Activated naive CD4-positive, alpha-beta T cell treated with anti-CD3 and anti-CD28 coated beads for 36 hours (primary cell): ENCODE measurements at regions not wholly inside any gene's neighbourhood (a gene's known extent, or its start where the extent isn't known, plus 50 kb on each side); places are given as distances from the start of the nearest gene placed in this dataset.
"Not testable (repeated sequence)": the region's sequence is repeated elsewhere in the genome, so short reads cannot be mapped to it uniquely, and the experiment has no call there.

Experiments
- CTCF ChIA-PET: fragments of 350-600 bp; sonication (Branson Sonifier 250); formaldehyde crosslinking; loops from one replicate; lab custom pipeline; 2021; ENCODE audit warnings: antibody characterized with exemption; lab: Charles Lee
- DNase-seq: peaks from one replicate; pipeline ENCODE4 v3.0.0-alpha.2; 2020
- H3K27ac Mint-ChIP-seq: one replicate; pipeline ENCODE4 v1.8.0; 2021; ENCODE audit warnings: mild to moderate bottlenecking, mixed read lengths
- H3K27me3 Mint-ChIP-seq: one replicate; pipeline ENCODE4 v1.8.0; 2021; ENCODE audit warnings: low read depth, mixed read lengths
- H3K36me3 Mint-ChIP-seq: one replicate; pipeline ENCODE4 v1.8.0; 2021; ENCODE audit warnings: low read depth, mixed read lengths
- H3K4me1 Mint-ChIP-seq: one replicate; pipeline ENCODE4 v1.8.0; 2021; ENCODE audit warnings: low read depth, mixed read lengths
- H3K4me3 Mint-ChIP-seq: one replicate; pipeline ENCODE4 v1.8.0; 2021; ENCODE audit warnings: mild to moderate bottlenecking, moderate library complexity, mixed read lengths
- H3K9me3 Mint-ChIP-seq: one replicate; pipeline ENCODE4 v1.8.0; 2021; ENCODE audit warnings: mixed read lengths
- intact Hi-C: fragments of 100-400 bp; cut with micrococcal nuclease; formaldehyde crosslinking; loops from one replicate; pipeline ENCODE4 v1.15.1; 2023

GRCh38 chr7:84912018-84912417 lies 274.8 kb downstream of the SEMA3D start:
- no peak for DNase-seq
- Mint-ChIP-seq H3K27me3 (peaks cover 2% of the 10 kb centered on the region), H3K36me3 (no peaks in the 10 kb centered on the region), H3K4me3 (no peak overlapping the region), H3K4me1 (no peaks in the 10 kb centered on the region), H3K9me3 (no peaks in the 10 kb centered on the region), H3K27ac (no peak overlapping the region)
- CTCF ChIA-PET: no interaction called here
- intact Hi-C loops: loop anchor here (5.0 kb wide), 1 partner anchor 110 kb away; no protein-coding TSS in a partner anchor

DNA sequence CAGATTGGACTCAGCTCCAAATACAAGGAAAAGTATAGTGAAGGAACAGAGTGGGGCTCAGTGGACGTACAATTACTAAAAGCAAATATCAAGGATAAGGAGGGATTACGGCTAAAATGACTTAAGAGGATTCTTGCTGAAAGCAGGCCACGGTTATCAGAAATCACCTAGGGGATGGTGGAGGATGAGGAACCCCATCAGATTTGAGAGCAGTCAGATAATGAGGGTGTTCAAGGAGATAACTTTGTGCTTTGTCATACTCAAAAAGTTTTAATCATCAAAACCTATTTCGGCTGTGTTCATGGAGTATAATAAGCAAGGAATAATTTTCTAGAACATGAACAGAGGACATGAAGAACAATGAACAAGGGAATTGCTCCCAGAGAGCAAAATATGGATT lies 275.8 kb downstream of the SEMA3D start:
- intact Hi-C loops: loop anchor here (5.0 kb wide), 1 partner anchor 111 kb away; no protein-coding TSS in a partner anchor
- no peak overlapping the region for H3K27ac Mint-ChIP-seq
- no peak overlapping the region for H3K4me3 Mint-ChIP-seq
- CTCF ChIA-PET: no interaction called here
- H3K27me3 Mint-ChIP-seq: peaks cover 2% of the 10 kb centered on the region
- no peaks in the 10 kb centered on the region for H3K4me1 Mint-ChIP-seq
- no peaks in the 10 kb centered on the region for H3K9me3 Mint-ChIP-seq
- no peaks in the 10 kb centered on the region for H3K36me3 Mint-ChIP-seq
- no peak for DNase-seq

- intact Hi-C loops: loop anchor here (5.0 kb wide), 1 partner anchor 112 kb away; no protein-coding TSS in a partner anchor
- H3K4me3 Mint-ChIP-seq, H3K9me3 Mint-ChIP-seq, DNase-seq, CTCF ChIA-PET, H3K36me3 Mint-ChIP-seq, H3K4me1 Mint-ChIP-seq, H3K27me3 Mint-ChIP-seq, H3K27ac Mint-ChIP-seq: not testable (repeated sequence)
Measured at GRCh38 chr7:84910322-84910721, 276.5 kb downstream of the SEMA3D start.

DNA sequence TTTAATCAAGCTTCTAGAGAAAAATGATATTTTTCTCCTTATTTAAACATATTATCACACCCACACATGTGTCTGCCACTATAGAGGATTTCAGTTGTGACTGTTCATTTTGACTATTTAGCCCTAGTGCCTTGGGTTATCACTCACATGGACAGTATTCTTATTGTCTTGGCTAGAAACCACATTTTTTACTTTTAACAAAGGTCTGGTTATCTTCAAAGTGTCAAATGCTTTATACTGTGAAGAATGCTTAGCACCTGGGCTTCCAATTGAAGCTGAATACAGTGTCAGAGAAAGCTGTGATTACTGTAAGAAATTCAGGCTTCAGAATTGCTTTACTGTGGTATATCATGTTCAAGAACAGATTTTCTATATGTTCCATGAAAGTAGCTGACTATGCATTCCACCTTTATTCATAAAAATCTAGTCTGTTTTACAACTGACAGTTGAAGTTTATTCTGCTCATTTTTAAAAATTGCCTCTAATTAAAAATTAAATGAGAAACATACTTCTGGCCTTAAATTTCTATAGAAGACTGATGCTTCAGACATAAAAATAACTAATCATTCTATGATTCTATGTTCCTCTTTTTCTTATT lies 278.6 kb downstream of the SEMA3D start:
- H3K4me3 Mint-ChIP-seq: no peak overlapping the region
- H3K27me3 Mint-ChIP-seq: peaks cover 2% of the 10 kb centered on the region
- H3K4me1 Mint-ChIP-seq: no peaks in the 10 kb centered on the region
- H3K9me3 Mint-ChIP-seq: peaks cover 2% of the 10 kb centered on the region
- no peak overlapping the region for H3K27ac Mint-ChIP-seq
- CTCF ChIA-PET: no interaction called here
- intact Hi-C loops: no loop called here
- DNase-seq: no peak
- H3K36me3 Mint-ChIP-seq: no peaks in the 10 kb centered on the region

DNA sequence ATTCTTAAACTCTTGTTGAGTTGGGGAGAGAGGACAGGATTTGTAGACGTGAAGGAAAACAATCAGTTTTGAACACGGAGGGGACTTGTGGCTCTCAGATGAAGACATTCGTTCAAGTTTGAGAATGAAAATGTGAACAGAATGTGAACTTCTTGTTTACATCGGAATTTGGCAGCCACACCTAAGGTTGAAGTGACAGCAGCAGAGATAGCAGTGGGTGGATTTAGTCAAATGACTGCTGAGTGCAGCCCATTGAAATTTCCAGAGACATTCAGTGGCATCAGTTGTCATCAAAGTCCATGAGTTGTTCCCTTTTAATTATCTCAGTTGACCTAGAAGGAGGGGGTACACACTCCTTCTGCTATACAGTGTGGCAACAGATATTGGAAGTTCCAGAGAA lies 280.0 kb downstream of the SEMA3D start:
- peaks cover 2% of the 10 kb centered on the region for H3K27me3 Mint-ChIP-seq
- DNase-seq: no peak
- H3K27ac Mint-ChIP-seq: no peak overlapping the region
- H3K4me3 Mint-ChIP-seq: no peak overlapping the region
- peaks cover 2% of the 10 kb centered on the region for H3K9me3 Mint-ChIP-seq
- H3K4me1 Mint-ChIP-seq: no peaks in the 10 kb centered on the region
- CTCF ChIA-PET: no interaction called here
- no peaks in the 10 kb centered on the region for H3K36me3 Mint-ChIP-seq
- intact Hi-C loops: no loop called here

- intact Hi-C loops: no loop called here
- no peaks in the 10 kb centered on the region for H3K4me1 Mint-ChIP-seq
- no peaks in the 10 kb centered on the region for H3K36me3 Mint-ChIP-seq
- DNase-seq: no peak
- no peak overlapping the region for H3K4me3 Mint-ChIP-seq
- CTCF ChIA-PET: interaction anchor here (0.6 kb wide), 1 partner anchor 659 kb away, joined by 3 read pairs; no protein-coding TSS in a partner anchor
- H3K9me3 Mint-ChIP-seq: peaks cover 2% of the 10 kb centered on the region
- H3K27me3 Mint-ChIP-seq: peaks cover 2% of the 10 kb centered on the region
- no peak overlapping the region for H3K27ac Mint-ChIP-seq
Measured at GRCh38 chr7:84904561-84904960, 282.3 kb downstream of the SEMA3D start.

- intact Hi-C loops: no loop called here
Measured at GRCh38 chr7:84901366-84901765, 285.5 kb downstream of the SEMA3D start.

GRCh38 chr7:84900215-84900614 lies 286.6 kb downstream of the SEMA3D start:
- no peaks in the 10 kb centered on the region for H3K27me3 Mint-ChIP-seq
- no peak overlapping the region for H3K4me3 Mint-ChIP-seq
- H3K4me1 Mint-ChIP-seq: no peaks in the 10 kb centered on the region
- H3K9me3 Mint-ChIP-seq: peaks cover 2% of the 10 kb centered on the region
- intact Hi-C loops: no loop called here
- CTCF ChIA-PET: no interaction called here
- H3K36me3 Mint-ChIP-seq: no peaks in the 10 kb centered on the region
- no peak overlapping the region for H3K27ac Mint-ChIP-seq
- DNase-seq: no peak

More at GRCh38 chr7:84901366-84901765, 285.5 kb downstream of the SEMA3D start:
- no peak overlapping the region for H3K4me3 Mint-ChIP-seq
- DNase-seq: no peak
- no peaks in the 10 kb centered on the region for H3K4me1 Mint-ChIP-seq
- H3K27me3 Mint-ChIP-seq: no peaks in the 10 kb centered on the region
- CTCF ChIA-PET: no interaction called here
- H3K36me3 Mint-ChIP-seq: no peaks in the 10 kb centered on the region
- no peak overlapping the region for H3K27ac Mint-ChIP-seq
- peaks cover 2% of the 10 kb centered on the region for H3K9me3 Mint-ChIP-seq

DNA sequence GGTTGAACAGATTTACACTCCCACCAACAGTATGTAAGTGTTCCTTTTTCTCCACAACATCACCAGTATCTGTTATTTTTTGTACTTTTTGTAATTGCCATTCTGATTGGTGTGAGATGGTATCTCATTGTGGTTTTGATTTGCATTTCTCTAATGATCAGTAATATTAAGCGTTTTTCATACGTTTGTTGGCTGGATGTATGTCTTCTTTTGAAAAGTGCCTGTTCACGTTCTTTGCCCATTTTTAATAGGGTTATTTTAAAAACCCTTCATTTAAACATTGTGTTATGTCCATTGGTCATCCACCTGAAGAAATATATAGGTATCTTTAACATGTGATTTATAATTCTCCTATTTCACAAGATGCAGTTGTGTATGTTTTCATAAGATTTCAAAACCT lies 291.3 kb downstream of the SEMA3D start:
- no peaks in the 10 kb centered on the region for H3K27me3 Mint-ChIP-seq
- H3K4me1 Mint-ChIP-seq: no peaks in the 10 kb centered on the region
- no peaks in the 10 kb centered on the region for H3K9me3 Mint-ChIP-seq
- intact Hi-C loops: no loop called here
- no peak overlapping the region for H3K27ac Mint-ChIP-seq
- H3K36me3 Mint-ChIP-seq: no peaks in the 10 kb centered on the region
- no peak for DNase-seq
- CTCF ChIA-PET: no interaction called here
- no peak overlapping the region for H3K4me3 Mint-ChIP-seq

GRCh38 chr7:84883570-84883969 lies 303.3 kb downstream of the SEMA3D start:
- H3K27me3 Mint-ChIP-seq, H3K4me1 Mint-ChIP-seq, intact Hi-C loops, H3K27ac Mint-ChIP-seq, H3K36me3 Mint-ChIP-seq, H3K4me3 Mint-ChIP-seq, DNase-seq, H3K9me3 Mint-ChIP-seq, CTCF ChIA-PET: not testable (repeated sequence)

DNA sequence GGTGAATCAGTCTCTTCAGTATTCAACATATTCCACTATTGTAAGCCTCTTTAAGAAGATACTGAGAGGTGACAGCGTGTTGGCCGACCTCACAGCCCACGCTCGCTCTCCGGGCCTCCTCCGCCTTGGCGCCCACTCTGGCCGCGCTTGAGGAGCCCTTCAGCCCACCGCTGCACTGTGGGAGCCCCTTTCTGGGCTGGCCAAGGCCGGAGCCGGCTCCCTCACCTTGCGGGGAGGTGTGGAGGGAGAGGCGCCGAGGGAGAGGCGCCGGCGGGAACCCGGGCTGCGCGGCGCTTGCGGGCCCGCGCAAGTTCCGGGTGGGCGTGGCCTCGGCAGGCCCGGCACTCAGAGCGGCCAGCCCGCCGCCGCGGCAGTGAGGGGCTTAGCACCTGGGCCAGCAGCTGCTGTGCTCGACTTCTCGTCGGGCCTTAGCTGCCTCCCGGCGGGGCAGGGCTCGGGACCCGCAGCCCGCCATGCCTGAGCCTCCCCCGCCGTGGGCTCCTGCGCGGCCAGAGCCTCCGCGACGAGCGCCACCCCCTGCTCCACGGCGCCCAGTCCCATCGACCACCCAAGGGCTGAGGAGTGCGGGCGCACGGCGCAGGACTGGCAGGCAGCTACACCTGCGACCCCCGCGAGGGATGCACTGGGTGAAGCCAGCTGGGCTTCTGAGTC lies 306.4 kb downstream of the SEMA3D start:
- intact Hi-C loops, H3K27ac Mint-ChIP-seq, DNase-seq, H3K4me3 Mint-ChIP-seq, H3K4me1 Mint-ChIP-seq, H3K27me3 Mint-ChIP-seq, CTCF ChIA-PET, H3K36me3 Mint-ChIP-seq, H3K9me3 Mint-ChIP-seq: not testable (repeated sequence)

- Mint-ChIP-seq H3K27ac (no peak overlapping the region), H3K9me3 (peaks cover 1% of the 10 kb centered on the region), H3K27me3 (no peaks in the 10 kb centered on the region), H3K36me3 (no peaks in the 10 kb centered on the region), H3K4me3 (no peak overlapping the region), H3K4me1 (no peaks in the 10 kb centered on the region)
- CTCF ChIA-PET: no interaction called here
- no peak for DNase-seq
- intact Hi-C loops: no loop called here
Measured at GRCh38 chr7:84879570-84880325, 307.1 kb downstream of the SEMA3D start.
